ENCODE measurements at regions not wholly inside any gene's neighbourhood (a gene's known extent, or its start where the extent isn't known, plus 50 kb on each side); places are given as distances from the start of the nearest gene placed in this dataset.
A peak's percentile ranks its signal among the peaks of the same experiment; 100 is the strongest.

DNA sequence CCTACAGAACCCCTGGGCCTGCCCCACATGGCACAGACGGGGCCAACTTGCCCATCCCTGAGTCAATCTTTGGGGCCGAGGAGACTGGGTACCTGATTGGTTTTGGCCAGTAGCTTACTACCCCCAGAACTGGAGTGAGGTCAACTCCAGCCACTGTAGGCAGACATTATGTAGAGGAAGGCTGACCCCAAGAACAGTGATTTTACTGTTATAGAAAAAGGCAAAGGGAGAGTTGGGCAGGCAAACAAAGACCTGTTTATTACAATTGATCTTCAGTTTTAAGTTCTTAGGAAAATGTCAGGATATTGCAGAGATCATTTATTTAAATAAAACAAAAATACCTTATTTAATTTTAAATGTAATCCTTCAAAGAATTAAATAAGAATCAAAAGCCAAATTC lies 653.8 kb downstream of the NPHP4 start:
- TF ChIP-seq, protein P1, sequence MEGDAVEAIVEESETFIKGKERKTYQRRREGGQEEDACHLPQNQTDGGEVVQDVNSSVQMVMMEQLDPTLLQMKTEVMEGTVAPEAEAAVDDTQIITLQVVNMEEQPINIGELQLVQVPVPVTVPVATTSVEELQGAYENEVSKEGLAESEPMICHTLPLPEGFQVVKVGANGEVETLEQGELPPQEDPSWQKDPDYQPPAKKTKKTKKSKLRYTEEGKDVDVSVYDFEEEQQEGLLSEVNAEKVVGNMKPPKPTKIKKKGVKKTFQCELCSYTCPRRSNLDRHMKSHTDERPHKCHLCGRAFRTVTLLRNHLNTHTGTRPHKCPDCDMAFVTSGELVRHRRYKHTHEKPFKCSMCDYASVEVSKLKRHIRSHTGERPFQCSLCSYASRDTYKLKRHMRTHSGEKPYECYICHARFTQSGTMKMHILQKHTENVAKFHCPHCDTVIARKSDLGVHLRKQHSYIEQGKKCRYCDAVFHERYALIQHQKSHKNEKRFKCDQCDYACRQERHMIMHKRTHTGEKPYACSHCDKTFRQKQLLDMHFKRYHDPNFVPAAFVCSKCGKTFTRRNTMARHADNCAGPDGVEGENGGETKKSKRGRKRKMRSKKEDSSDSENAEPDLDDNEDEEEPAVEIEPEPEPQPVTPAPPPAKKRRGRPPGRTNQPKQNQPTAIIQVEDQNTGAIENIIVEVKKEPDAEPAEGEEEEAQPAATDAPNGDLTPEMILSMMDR (IDR thresholded peaks at IDR 0.05) = no peak
- no peak for TF ChIP-seq POLR2A (IDR thresholded peaks at IDR 0.05)
- no peak overlapping the region for H3K4me3 ChIP-seq (ENCODE audit: low read depth, poor library complexity, severe bottlenecking)
- no peak for DNase-seq (ENCODE audit: low spot score in 2 of 2)
- 73 to 76% methylated on average over 2 of the region's 2 CpGs for WGBS, 2 donors
- intact Hi-C loops (cut with DNase I; ENCODE audit: low total_unique reads) = no loop called here

DNA sequence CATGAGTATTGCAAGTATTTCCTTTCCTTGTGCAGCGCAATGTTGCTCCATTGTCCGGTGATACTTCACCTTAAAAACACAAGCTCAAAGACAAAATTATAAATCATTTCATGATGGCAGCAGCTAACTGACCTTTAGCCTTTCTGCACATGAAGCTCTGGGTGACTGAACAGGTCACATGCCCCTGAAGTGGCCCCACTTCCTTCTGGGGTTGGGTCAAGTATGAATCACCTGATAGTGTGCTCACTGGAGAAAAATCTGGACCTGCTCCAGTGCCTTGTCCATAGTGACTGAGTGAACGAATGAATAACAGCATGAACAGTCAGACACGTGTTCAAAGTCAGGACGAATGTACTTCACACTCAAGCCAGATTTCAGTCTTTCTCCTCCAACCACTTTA lies 658.9 kb downstream of the NPHP4 start:
- no peak overlapping the region for H3K4me3 ChIP-seq (ENCODE audit: low read depth, poor library complexity, severe bottlenecking)
- intact Hi-C loops (cut with DNase I; ENCODE audit: low total_unique reads) = no loop called here
- TF ChIP-seq, protein P1 (IDR thresholded peaks at IDR 0.05) = no peak
- no peak for TF ChIP-seq POLR2A (IDR thresholded peaks at IDR 0.05)
- DNase-seq (ENCODE audit: low spot score in 2 of 2) = peak in 1 of 2 donors; percentile 46
- 67 to 69% methylated on average over 5 of the region's 5 CpGs for WGBS, 2 donors

GRCh38 chr1:5331101-5331500 lies 661.1 kb downstream of the NPHP4 start:
- no peak for DNase-seq (ENCODE audit: low spot score in 2 of 2)
- TF ChIP-seq, protein P1 (IDR thresholded peaks at IDR 0.05) = no peak
- TF ChIP-seq POLR2A (IDR thresholded peaks at IDR 0.05) = no peak
- intact Hi-C loops (cut with DNase I; ENCODE audit: low total_unique reads) = no loop called here
- H3K4me3 ChIP-seq (ENCODE audit: low read depth, poor library complexity, severe bottlenecking) = no peak overlapping the region
- WGBS, 2 donors = 73 to 94% methylated on average over 2 to 6 of the region's 6 CpGs

GRCh38 chr1:5329068-5329739 lies 663.0 kb downstream of the NPHP4 start:
- 59 to 66% methylated on average over 6 of the region's 6 CpGs for WGBS, 2 donors
- no peak overlapping the region for H3K4me3 ChIP-seq (ENCODE audit: low read depth, poor library complexity, severe bottlenecking)
- intact Hi-C loops (cut with DNase I; ENCODE audit: low total_unique reads) = no loop called here
- no peak for DNase-seq (ENCODE audit: low spot score in 2 of 2)
- TF ChIP-seq, protein P1 (IDR thresholded peaks at IDR 0.05) = no peak
- TF ChIP-seq POLR2A (IDR thresholded peaks at IDR 0.05) = no peak

- H3K4me3 ChIP-seq (ENCODE audit: low read depth, poor library complexity, severe bottlenecking) = no peak overlapping the region
- DNase-seq (ENCODE audit: low spot score in 2 of 2) = no peak
- 53 to 57% methylated on average over 2 of the region's 2 CpGs for WGBS, 2 donors
- TF ChIP-seq, protein P1 (IDR thresholded peaks at IDR 0.05) = no peak
- TF ChIP-seq POLR2A (IDR thresholded peaks at IDR 0.05) = no peak
- intact Hi-C loops (cut with DNase I; ENCODE audit: low total_unique reads) = no loop called here
Measured at GRCh38 chr1:5324883-5325282, 667.3 kb downstream of the NPHP4 start.

All from lower leg skin (tissue), 4 donors.